DMS 273 (cell line): ENCODE measurements at regions not wholly inside any gene's neighbourhood (a gene's known extent, or its start where the extent isn't known, plus 50 kb on each side); places are given as distances from the start of the nearest gene placed in this dataset.

Experiments
- DNase-seq: peaks from one replicate; lab custom pipeline; 2025; ENCODE audit not compliant: unreplicated experiment; lab: John Stamatoyannopoulos, UW

DNA sequence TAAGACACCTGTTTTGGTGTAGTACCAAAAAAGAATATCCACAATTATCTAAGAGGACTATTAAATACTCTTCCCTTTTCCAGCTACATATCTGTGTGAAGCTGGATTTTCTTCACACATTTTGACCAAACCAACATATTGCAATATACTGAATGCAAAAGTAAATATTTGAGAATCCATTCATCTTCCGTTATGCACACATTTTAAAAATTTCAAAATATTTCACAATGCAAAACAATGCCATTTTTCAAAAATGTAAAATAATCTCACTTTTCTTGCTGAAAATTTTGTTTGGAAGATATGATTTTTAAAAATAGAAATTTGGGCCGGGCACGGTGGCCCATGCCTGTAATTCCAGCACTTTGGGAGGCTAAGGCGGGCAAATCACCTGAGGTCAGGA is 133.9 kb upstream of the FUT8 start:
- DNase-seq, result no peak

GRCh38 chr14:65279510-65279909 is 133.0 kb upstream of the FUT8 start:
- no peak for DNase-seq

- no peak for DNase-seq
Observed at GRCh38 chr14:65279958-65280357, 132.6 kb upstream of the FUT8 start.

DNA sequence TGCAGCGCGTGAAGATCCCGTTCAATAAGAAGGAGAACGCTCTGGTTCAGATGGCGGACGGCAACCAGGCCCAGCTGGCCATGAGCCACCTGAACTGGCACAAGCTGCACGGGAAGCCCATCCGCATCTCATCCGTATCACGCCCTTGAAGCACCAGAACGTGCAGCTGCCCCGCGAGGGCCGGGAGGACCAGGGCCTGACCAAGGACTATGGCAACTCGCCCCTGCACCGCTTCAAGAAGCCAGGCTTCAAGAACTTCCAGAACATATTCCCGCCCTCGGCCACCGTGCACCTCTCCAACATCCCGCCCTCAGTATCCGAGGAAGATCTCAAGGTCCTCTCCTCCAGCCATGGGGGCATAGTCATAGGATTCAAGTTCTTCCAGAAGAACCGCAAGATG is 131.9 kb upstream of the FUT8 start:
- no peak for DNase-seq

DNA sequence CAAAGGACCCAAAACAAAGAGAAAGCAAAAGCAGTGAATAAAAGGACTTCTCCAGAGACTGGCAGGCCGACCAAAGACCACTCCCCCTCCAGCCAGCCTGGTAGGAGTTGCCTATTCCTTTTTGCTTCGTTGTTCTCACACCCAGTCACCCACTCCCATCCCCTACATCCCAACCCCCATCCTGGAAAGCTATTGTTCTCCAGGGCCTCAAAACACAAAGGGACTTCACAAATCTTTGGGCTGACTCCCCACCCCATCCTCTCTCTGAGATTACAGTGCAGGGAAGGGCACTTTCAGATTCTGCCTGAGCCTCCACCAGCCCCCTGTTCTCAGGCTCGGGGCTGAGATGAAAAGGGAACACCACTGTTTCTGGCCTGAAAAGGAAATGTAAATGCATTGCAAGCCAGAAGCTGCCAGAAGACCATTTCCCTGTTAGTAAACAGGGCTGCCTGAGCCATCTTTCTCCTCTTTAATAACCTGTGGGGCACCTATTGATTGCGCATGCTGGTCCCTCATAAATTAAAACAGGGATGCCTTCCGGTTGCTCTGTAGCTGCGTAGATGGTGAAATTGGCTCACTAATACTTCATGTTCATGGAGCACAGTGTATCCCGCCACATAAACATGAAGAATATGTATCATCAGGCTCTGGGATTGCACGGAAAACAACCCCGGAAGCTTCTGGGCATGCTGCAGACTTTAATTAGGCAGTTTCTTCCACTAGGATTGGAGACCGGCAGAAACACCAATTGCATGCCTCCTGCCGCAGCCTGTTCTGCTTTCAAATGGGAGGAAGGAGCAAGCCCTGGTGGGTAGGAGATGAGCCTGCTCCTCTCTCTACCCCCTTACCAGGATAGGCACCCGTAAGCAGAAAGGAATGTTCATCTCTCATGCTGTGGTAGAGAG is 130.3 kb upstream of the FUT8 start:
- no peak for DNase-seq

- DNase-seq, result no peak
Observed at GRCh38 chr14:65282896-65283253, 129.7 kb upstream of the FUT8 start.

DNA sequence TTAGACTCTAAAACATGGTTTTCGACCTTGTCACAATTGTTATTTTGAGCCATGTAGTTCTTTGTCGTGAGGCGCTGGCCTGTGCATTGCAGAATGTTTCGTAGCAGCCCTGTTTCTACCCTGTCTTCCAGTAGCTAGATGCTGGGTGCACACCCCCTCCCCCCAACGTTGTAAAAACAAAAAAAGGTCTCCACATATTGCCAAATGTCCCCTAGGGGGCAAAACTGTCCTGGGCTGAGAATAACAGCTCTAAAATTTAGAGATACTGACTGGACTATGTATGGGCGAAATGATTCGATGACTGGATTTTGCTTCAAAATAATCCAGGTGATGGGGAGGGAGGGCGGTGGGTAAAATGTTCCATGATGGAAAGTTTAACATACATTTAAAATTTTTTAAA is 126.1 kb upstream of the FUT8 start:
- peak; percentile 57 for DNase-seq

GRCh38 chr14:65287264-65288131 is 125.0 kb upstream of the FUT8 start:
- DNase-seq, result no peak

DNA sequence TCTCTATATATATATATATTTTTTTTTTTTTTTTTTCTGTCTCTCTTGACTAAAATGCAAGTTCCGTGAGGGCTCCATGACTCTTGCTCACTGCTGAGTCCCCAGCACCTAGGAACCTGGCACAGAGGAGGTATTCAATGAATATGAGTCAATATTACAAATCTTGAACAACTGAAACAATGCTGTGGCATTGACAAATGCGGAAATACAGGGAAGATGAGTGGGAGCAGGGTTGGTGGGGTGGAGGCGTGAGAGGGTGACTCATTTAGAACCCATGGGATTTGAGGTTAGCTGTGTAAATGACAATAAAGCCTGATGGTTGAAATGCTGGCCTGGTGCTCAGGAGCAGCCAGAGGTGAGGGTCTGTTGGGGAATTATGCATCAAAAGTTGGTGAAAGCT is 121.7 kb upstream of the FUT8 start:
- no peak for DNase-seq

DNA sequence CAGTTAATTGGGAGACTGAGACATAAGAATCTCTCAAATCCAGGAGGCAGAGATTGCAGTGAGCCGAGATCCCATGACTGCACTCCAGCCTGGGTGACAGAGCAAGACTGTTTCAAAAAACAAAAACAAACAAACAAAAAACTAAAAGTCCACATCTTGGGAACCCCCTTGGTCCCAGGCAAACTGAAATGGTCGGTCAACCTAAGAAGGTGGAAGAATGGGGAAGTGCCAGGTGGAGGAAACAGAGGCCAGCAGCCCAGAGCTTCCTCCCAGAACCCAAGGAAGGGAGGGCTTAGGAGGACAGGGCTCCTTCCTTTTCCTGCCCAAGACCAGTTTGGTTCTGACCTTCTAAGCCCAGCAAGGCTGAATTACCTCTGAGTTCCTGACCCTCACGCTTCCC is 121.0 kb upstream of the FUT8 start:
- no peak for DNase-seq

DNA sequence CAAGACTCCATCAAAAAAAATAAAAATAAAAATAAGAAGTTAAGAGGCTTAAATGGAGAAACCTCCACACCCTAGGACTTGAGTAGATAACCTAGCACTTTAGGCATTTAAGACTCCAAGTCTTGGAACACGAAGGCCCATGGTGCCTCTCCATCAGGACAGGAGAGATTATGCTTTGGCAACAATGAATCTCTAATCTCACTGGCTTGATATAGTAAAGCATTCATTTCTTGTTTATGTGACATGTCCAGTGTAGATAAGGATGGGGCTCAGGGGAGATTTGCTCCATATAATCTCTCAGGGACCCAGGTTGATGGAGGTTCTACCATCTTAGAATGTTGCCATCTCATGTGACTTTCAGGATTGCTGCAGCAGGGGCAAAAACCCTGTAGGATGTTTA is 117.7 kb upstream of the FUT8 start:
- no peak for DNase-seq

- no peak for DNase-seq
Observed at GRCh38 chr14:65296402-65296801, 116.1 kb upstream of the FUT8 start.

DNA sequence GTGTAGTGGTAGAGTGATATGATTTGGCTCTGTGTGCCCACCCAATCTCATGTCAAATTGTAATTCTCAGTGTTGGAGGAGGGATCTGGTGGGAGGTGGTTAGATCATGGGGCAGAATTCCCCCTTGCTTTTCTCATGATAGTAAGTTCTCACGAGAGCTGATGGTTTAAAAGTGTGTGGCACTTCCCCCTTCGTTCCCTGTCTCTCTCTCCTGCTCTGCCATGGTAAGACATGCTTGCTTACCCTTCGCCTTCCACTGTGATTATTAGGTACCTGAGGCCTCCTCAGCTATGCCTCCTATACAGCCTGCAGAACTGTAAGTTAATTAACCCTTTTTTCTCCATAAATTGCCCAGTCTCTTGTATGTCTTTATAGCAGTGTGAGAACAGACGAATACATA is 115.7 kb upstream of the FUT8 start:
- no peak for DNase-seq

DNA sequence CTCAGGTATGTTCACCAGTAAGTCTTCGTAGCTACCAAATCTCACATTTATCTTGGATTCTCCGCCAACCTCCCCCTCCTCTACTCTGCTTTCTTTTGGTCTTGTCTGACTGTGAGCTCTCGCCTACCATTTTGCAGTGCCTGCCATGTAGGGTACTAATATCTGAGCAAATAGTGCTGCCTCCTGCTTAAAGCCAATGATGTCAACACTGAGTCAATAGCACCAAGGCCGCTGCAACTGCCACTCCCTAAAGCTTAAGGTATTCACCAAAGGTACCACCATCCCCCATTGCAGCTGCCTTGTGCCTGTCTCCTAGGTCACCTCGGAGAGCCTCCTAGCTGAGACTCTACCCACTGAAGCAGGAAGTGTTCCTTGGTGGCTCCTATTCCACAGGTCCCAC is 114.8 kb upstream of the FUT8 start:
- DNase-seq, result no peak

- DNase-seq, result no peak
Observed at GRCh38 chr14:65299826-65300225, 112.7 kb upstream of the FUT8 start.

- DNase-seq, result no peak
Observed at GRCh38 chr14:65301862-65302539, 110.5 kb upstream of the FUT8 start.

GRCh38 chr14:65302571-65303189 is 109.8 kb upstream of the FUT8 start:
- DNase-seq, result no peak

DNA sequence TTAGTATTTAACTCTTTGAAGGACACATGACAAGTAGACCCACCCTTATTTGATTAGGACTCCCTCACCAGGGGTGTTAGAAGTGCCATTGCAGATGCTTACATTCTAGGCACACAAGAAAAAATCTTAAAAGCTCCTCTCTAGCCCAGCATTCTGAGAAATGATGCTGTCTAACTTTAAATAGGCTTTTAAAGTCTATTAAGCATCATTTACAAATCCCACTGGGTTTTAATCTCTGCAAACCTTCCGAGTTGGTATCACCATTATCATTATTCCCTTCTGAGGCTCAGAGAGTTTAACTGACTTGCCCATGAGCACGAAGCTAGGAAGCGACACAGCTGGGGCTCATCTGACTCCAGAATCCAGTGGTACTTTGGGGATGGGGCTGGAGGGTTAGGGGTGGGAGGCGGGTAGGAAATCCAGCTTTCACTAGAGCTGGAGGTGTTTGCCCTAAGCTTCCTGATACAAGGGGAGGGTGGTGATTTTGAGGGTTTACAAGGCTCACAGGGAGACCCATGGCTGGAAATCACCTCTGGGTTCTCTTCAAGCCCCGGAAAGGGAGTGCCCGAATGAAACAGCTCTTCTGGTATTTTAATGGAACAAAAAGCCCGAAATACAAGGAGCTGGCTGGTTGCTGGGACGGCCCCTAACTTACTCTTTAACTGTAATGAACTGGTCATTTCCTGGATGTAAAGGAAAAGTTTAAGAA is 109.2 kb upstream of the FUT8 start:
- no peak for DNase-seq

- DNase-seq, result no peak
Observed at GRCh38 chr14:65303899-65304222, 108.7 kb upstream of the FUT8 start.

- no peak for DNase-seq
Observed at GRCh38 chr14:65304239-65304638, 108.3 kb upstream of the FUT8 start.

GRCh38 chr14:65304963-65305362 is 107.6 kb upstream of the FUT8 start:
- DNase-seq, result no peak
